GM12892 (cell line): ENCODE measurements at regions not wholly inside any gene's neighbourhood (a gene's known extent, or its start where the extent isn't known, plus 50 kb on each side); places are given as distances from the start of the nearest gene placed in this dataset.

Experiments
- POLR2A ChIP-seq: IDR thresholded peaks from 2 replicates; pipeline ENCODE4 v1.6.1; 2011; ENCODE audit warnings: low read depth, low read length, control low read depth
- POLR2AphosphoS5 ChIP-seq: IDR thresholded peaks from 2 replicates; pipeline ENCODE4 v1.6.1; 2011; ENCODE audit warnings: low read depth, low read length, control low read depth
- TAF1 ChIP-seq: IDR thresholded peaks from 2 replicates; pipeline ENCODE4 v1.6.1; 2011; ENCODE audit warnings: low read depth, mild to moderate bottlenecking, control low read depth, low read length, borderline replicate concordance

DNA sequence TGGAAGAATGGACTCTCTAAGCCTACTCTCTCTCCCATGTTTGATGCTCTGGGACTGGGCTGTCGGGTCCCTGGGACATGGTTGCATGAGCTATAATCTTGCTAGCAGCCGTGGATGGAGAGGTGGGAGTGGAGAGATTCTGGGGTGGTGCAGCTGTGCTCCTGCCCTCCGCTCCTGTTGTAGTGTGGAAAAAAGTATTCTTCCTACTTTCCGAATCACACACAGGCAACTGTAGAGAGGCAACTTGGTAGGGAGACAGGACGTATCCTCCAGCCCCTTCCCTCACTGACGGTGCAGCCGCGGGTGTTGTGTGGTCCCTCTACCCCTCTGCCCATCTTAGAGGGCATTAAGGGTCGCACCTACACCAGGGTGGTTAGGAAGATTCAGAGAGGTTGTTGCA, 281.4 kb upstream of the TLE3 start:
- TF ChIP-seq POLR2AphosphoS5 = no peak
- TF ChIP-seq POLR2A = no peak
- TF ChIP-seq TAF1 = no peak
